ES-I3 (cell line): ENCODE measurements at regions not wholly inside any gene's neighbourhood (a gene's known extent, or its start where the extent isn't known, plus 50 kb on each side); places are given as distances from the start of the nearest gene placed in this dataset.
"Not testable (repeated sequence)": the region's sequence is repeated elsewhere in the genome, so short reads cannot be mapped to it uniquely, and the experiment has no call there.

Source experiments
- H3K36me3 ChIP-seq: 2 replicates; pipeline ENCODE4 v1.6.1; 2013; ENCODE audit warnings: mild to moderate bottlenecking, low read length, control low read depth, moderate library complexity; ENCODE audit not compliant: insufficient read depth
- H3K4me1 ChIP-seq: 2 replicates; pipeline ENCODE4 v1.6.1; 2013; ENCODE audit warnings: mild to moderate bottlenecking, control low read depth, low read length; ENCODE audit not compliant: insufficient read depth
- H3K9ac ChIP-seq: 2 replicates; pipeline ENCODE4 v1.6.1; 2013; ENCODE audit warnings: low read depth, mild to moderate bottlenecking, low read length, moderate library complexity
- H3K9me3 ChIP-seq: 2 replicates; pipeline ENCODE4 v1.6.1; 2013; ENCODE audit warnings: mild to moderate bottlenecking, low read length, moderate library complexity; ENCODE audit not compliant: control insufficient read depth, insufficient read depth

GRCh38 chr10:78341953-78342614 is 308.4 kb downstream of the RPS24 start:
- Histone ChIP-seq H3K9me3 (no peaks in the 10 kb centered on the region), H3K36me3 (no peaks in the 10 kb centered on the region), H3K4me1 (no peaks in the 10 kb centered on the region), H3K9ac (no peak overlapping the region)

GRCh38 chr10:78342827-78343653 is 309.4 kb downstream of the RPS24 start:
- no peaks in the 10 kb centered on the region for H3K9me3 ChIP-seq
- no peak overlapping the region for H3K9ac ChIP-seq
- no peaks in the 10 kb centered on the region for H3K36me3 ChIP-seq
- no peaks in the 10 kb centered on the region for H3K4me1 ChIP-seq

GRCh38 chr10:78344257-78344656 is 310.6 kb downstream of the RPS24 start:
- H3K36me3 ChIP-seq, H3K9ac ChIP-seq, H3K4me1 ChIP-seq, H3K9me3 ChIP-seq: not testable (repeated sequence)

GRCh38 chr10:78345515-78345914 is 311.9 kb downstream of the RPS24 start:
- H3K9me3 ChIP-seq, H3K9ac ChIP-seq, H3K4me1 ChIP-seq, H3K36me3 ChIP-seq: not testable (repeated sequence)

- Histone ChIP-seq H3K9me3 (no peaks in the 10 kb centered on the region), H3K4me1 (no peaks in the 10 kb centered on the region), H3K36me3 (no peaks in the 10 kb centered on the region), H3K9ac (no peak overlapping the region)
Observed at GRCh38 chr10:78346721-78347120, 313.1 kb downstream of the RPS24 start.

- Histone ChIP-seq H3K9me3 (no peaks in the 10 kb centered on the region), H3K4me1 (no peaks in the 10 kb centered on the region), H3K36me3 (no peaks in the 10 kb centered on the region), H3K9ac (no peak overlapping the region)
Observed at GRCh38 chr10:78348411-78349164, 314.9 kb downstream of the RPS24 start.

- Histone ChIP-seq H3K9me3 (no peaks in the 10 kb centered on the region), H3K4me1 (no peaks in the 10 kb centered on the region), H3K9ac (no peak overlapping the region), H3K36me3 (no peaks in the 10 kb centered on the region)
Observed at GRCh38 chr10:78349165-78349516, 315.5 kb downstream of the RPS24 start.

GRCh38 chr10:78349911-78350663 is 316.4 kb downstream of the RPS24 start:
- Histone ChIP-seq H3K9me3 (no peaks in the 10 kb centered on the region), H3K36me3 (no peaks in the 10 kb centered on the region), H3K9ac (no peak overlapping the region), H3K4me1 (no peaks in the 10 kb centered on the region)

- Histone ChIP-seq H3K36me3 (no peaks in the 10 kb centered on the region), H3K9ac (no peak overlapping the region), H3K9me3 (no peaks in the 10 kb centered on the region), H3K4me1 (0 out of 2 replicates have a peak, but pooled peaks cover under 1% of the 10 kb centered on the region)
Observed at GRCh38 chr10:78351283-78351682, 317.6 kb downstream of the RPS24 start.

- H3K9ac ChIP-seq = no peak overlapping the region
- no peaks in the 10 kb centered on the region for H3K9me3 ChIP-seq
- H3K36me3 ChIP-seq = no peaks in the 10 kb centered on the region
- 0 out of 2 replicates have a peak, but pooled peaks cover 6% of the 10 kb centered on the region for H3K4me1 ChIP-seq
Observed at GRCh38 chr10:78351809-78352208, 318.1 kb downstream of the RPS24 start.

GRCh38 chr10:78353636-78354035 is 320.0 kb downstream of the RPS24 start:
- Histone ChIP-seq H3K9me3 (no peaks in the 10 kb centered on the region), H3K36me3 (no peaks in the 10 kb centered on the region), H3K4me1 (peaks cover 19% of the 10 kb centered on the region), H3K9ac (no peak overlapping the region)

- Histone ChIP-seq H3K36me3 (no peaks in the 10 kb centered on the region), H3K4me1 (peaks cover 19% of the 10 kb centered on the region), H3K9ac (no peak overlapping the region)
Observed at GRCh38 chr10:78354101-78354500, 320.4 kb downstream of the RPS24 start.

GRCh38 chr10:78356291-78356900 is 322.7 kb downstream of the RPS24 start:
- H3K4me1 ChIP-seq = peaks cover 30% of the 10 kb centered on the region
- H3K9me3 ChIP-seq = no peaks in the 10 kb centered on the region
- no peak overlapping the region for H3K9ac ChIP-seq
- no peaks in the 10 kb centered on the region for H3K36me3 ChIP-seq

More at GRCh38 chr10:78354101-78354500, 320.4 kb downstream of the RPS24 start:
- no peaks in the 10 kb centered on the region for H3K9me3 ChIP-seq
